Testis (tissue), 2 donors: ENCODE measurements at regions not wholly inside any gene's neighbourhood (a gene's known extent, or its start where the extent isn't known, plus 50 kb on each side); places are given as distances from the start of the nearest gene placed in this dataset.

Experiments
- POLR2A ChIP-seq: fragments of 450-650 bp; IDR thresholded peaks from one replicate; pipeline ENCODE4 v1.6.1; 2017; ENCODE audit warnings: antibody characterized with exemption, mild to moderate bottlenecking, moderate library complexity
- TF ChIP-seq, protein P1 (sequence below), 3 experiments: fragments of 450-650 bp in 2 of 3; fragments of 200-600 bp in 1 of 3; sonication (generic) in 1 of 3; IDR thresholded peaks; one replicate each; pipeline ENCODE4 v1.5.1; 2016 to 2019; ENCODE audit warnings: antibody characterized with exemption in 3 of 3, mild to moderate bottlenecking in 2 of 3, moderate library complexity in 1 of 3

DNA sequence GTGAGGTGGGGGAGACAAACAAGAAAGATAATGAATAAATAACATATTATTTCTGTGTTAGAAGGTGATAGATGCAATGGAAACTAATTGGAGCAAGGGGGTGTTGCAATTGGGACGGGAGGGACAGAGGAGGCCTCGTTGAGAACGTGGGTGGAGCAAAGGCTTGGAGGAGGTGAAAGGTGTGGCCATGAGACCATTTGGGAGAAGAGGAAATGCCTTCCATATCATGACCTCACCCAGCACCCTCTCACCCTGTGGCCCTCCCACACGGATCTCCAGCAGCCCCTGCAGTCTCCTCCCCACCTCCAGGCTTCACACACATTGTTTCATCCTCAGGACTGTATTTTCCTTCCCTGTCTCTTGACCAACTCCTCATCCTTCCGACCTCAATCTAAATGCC lies 85.3 kb upstream of the ARHGAP29 start:
- no peak for TF ChIP-seq POLR2A
- TF ChIP-seq, protein P1, sequence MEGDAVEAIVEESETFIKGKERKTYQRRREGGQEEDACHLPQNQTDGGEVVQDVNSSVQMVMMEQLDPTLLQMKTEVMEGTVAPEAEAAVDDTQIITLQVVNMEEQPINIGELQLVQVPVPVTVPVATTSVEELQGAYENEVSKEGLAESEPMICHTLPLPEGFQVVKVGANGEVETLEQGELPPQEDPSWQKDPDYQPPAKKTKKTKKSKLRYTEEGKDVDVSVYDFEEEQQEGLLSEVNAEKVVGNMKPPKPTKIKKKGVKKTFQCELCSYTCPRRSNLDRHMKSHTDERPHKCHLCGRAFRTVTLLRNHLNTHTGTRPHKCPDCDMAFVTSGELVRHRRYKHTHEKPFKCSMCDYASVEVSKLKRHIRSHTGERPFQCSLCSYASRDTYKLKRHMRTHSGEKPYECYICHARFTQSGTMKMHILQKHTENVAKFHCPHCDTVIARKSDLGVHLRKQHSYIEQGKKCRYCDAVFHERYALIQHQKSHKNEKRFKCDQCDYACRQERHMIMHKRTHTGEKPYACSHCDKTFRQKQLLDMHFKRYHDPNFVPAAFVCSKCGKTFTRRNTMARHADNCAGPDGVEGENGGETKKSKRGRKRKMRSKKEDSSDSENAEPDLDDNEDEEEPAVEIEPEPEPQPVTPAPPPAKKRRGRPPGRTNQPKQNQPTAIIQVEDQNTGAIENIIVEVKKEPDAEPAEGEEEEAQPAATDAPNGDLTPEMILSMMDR (IDR thresholded peaks at IDR 0.05): no peak
